Liver (tissue), 8 donors: ENCODE measurements at regions not wholly inside any gene's neighbourhood (a gene's known extent, or its start where the extent isn't known, plus 50 kb on each side); places are given as distances from the start of the nearest gene placed in this dataset.

ENCODE experiments used
- DNase-seq: peaks from one replicate; pipeline ENCODE4 v3.0.0-alpha.2; 2017; ENCODE audit warnings: low spot score
- H3K27ac ChIP-seq, 2 donors: one replicate each; pipeline ENCODE4 v1.7.0; 2013; ENCODE audit warnings: inconsistent platforms in 2 of 2, low read length in 2 of 2, control low read depth in 1 of 2, low read depth in 1 of 2, mild to moderate bottlenecking in 1 of 2
- H3K27me3 ChIP-seq, 4 donors: one replicate each; pipeline versions ENCODE4 v1.6.1 to v1.7.0; 2013; ENCODE audit warnings: low read length in 3 of 4, inconsistent platforms in 1 of 4, mild to moderate bottlenecking in 1 of 4, moderate library complexity in 1 of 4; ENCODE audit not compliant: control insufficient read depth in 4 of 4, insufficient read depth in 4 of 4
- H3K36me3 ChIP-seq, 4 donors: one replicate each; pipeline versions ENCODE4 v1.6.1 to v1.7.0; 2013; ENCODE audit warnings: low read length in 3 of 4, mild to moderate bottlenecking in 3 of 4, low read depth in 1 of 4, moderate library complexity in 1 of 4; ENCODE audit not compliant: control insufficient read depth in 4 of 4, insufficient read depth in 3 of 4
- H3K4me1 ChIP-seq, 4 donors: one replicate each; pipeline versions ENCODE4 v1.6.1 to v1.7.0; 2013; ENCODE audit warnings: low read length in 3 of 4, mild to moderate bottlenecking in 3 of 4, moderate library complexity in 1 of 4; ENCODE audit not compliant: control insufficient read depth in 4 of 4, insufficient read depth in 4 of 4
- H3K4me3 ChIP-seq, 3 donors: one replicate each; pipeline versions ENCODE4 v1.6.1 to v1.7.0; 2013; ENCODE audit warnings: low read length in 3 of 3, control low read depth in 1 of 3, low read depth in 1 of 3, mild to moderate bottlenecking in 1 of 3
- H3K9ac ChIP-seq, 2 donors: one replicate each; pipeline ENCODE4 v1.7.0; 2013; ENCODE audit warnings: low read length in 2 of 2, mild to moderate bottlenecking in 2 of 2, moderate library complexity in 2 of 2, control low read depth in 1 of 2, low read depth in 1 of 2
- H3K9me3 ChIP-seq, 4 donors: one replicate each; pipeline versions ENCODE4 v1.6.1 to v1.7.0; 2013; ENCODE audit warnings: low read length in 3 of 4; ENCODE audit not compliant: control insufficient read depth in 4 of 4
- ATF3 ChIP-seq: IDR thresholded peaks from 2 replicates; pipeline ENCODE4 v1.6.1; 2016; ENCODE audit warnings: antibody characterized with exemption
- EGR1 ChIP-seq, 2 donors: IDR thresholded peaks; 2 replicates each; pipeline ENCODE4 v1.6.1; 2016 to 2018; ENCODE audit warnings: antibody characterized with exemption in 2 of 2, low read depth in 2 of 2
- FOXA1 ChIP-seq: IDR thresholded peaks from 2 replicates; pipeline ENCODE4 v1.6.1; 2016; ENCODE audit warnings: antibody characterized with exemption
- FOXA2 ChIP-seq: IDR thresholded peaks from 2 replicates; pipeline ENCODE4 v1.6.1; 2016; ENCODE audit warnings: antibody characterized with exemption
- GABPA ChIP-seq, 2 donors: IDR thresholded peaks in 1 of 2; conservative IDR thresholded peaks in 1 of 2; 2 replicates each; pipeline ENCODE4 v1.6.1; 2016; ENCODE audit warnings: antibody characterized with exemption in 2 of 2, mild to moderate bottlenecking in 1 of 2, moderate library complexity in 1 of 2
- HNF4A ChIP-seq, 2 donors: conservative IDR thresholded peaks; 2 replicates each; pipeline ENCODE4 v1.6.1; 2016; ENCODE audit warnings: antibody characterized with exemption in 2 of 2, mild to moderate bottlenecking in 2 of 2
- HNF4G ChIP-seq: IDR thresholded peaks from 2 replicates; pipeline ENCODE4 v1.6.1; 2016; ENCODE audit warnings: antibody characterized with exemption
- JUND ChIP-seq, 2 donors: IDR thresholded peaks; 2 replicates each; pipeline ENCODE4 v1.6.1; 2016; ENCODE audit warnings: antibody characterized with exemption in 2 of 2
- NR2F2 ChIP-seq: IDR thresholded peaks from 2 replicates; pipeline ENCODE4 v1.6.1; 2016; ENCODE audit warnings: antibody characterized with exemption
- RAD21 ChIP-seq, 2 donors: IDR thresholded peaks; 2 replicates each; pipeline ENCODE4 v1.6.1; 2016; ENCODE audit warnings: antibody characterized with exemption in 2 of 2, mild to moderate bottlenecking in 2 of 2
- RXRA ChIP-seq, 2 donors: IDR thresholded peaks; 2 replicates each; pipeline ENCODE4 v1.6.1; 2017 to 2018; ENCODE audit warnings: antibody characterized with exemption in 2 of 2, mild to moderate bottlenecking in 1 of 2
- SP1 ChIP-seq: IDR thresholded peaks from 2 replicates; pipeline ENCODE4 v1.6.1; 2018; ENCODE audit warnings: antibody characterized with exemption, mild to moderate bottlenecking
- TAF1 ChIP-seq: conservative IDR thresholded peaks from 2 replicates; pipeline ENCODE4 v1.6.1; 2016; ENCODE audit warnings: antibody characterized with exemption, mild to moderate bottlenecking
- YY1 ChIP-seq: IDR thresholded peaks from 2 replicates; pipeline ENCODE4 v1.6.1; 2016; ENCODE audit warnings: antibody characterized with exemption, mild to moderate bottlenecking
- ZBTB33 ChIP-seq: IDR thresholded peaks from 2 replicates; pipeline ENCODE4 v1.6.1; 2016; ENCODE audit warnings: antibody characterized with exemption
- WGBS: extraction: QIAGEN DNeasy Blood & Tissue Kit; methylation state at CpG from one replicate; pipeline ENCODE4 v1.1.7; 2013; 5-methylcytosine and 5-hydroxymethylcytosine counted together
- TF ChIP-seq, protein P1 (sequence below): fragments of 150-350 bp; IDR thresholded peaks from 2 replicates; pipeline ENCODE4 v1.5.1; 2017; ENCODE audit warnings: improper control_type of control experiment, low read depth, low read length; ENCODE audit not compliant: missing input control
- TF ChIP-seq, protein P2 (sequence below): IDR thresholded peaks from 2 replicates; pipeline ENCODE4 v1.6.1; 2016; ENCODE audit warnings: antibody characterized with exemption
- donor health status: healthy.
- donor health status: healthy.
- donor health status: healthy.
- donor health status: healthy.
- donor health status: healthy.

GRCh38 chrX:28120072-28120471 is 138.8 kb upstream of the DCAF8L1 start:
- H3K9me3 ChIP-seq: no peaks in the 10 kb centered on the region
- H3K9ac ChIP-seq: no peak overlapping the region
- no peaks in the 10 kb centered on the region for H3K4me1 ChIP-seq
- 83% methylated on average over 4 of the region's 4 CpGs for WGBS
- TF ChIP-seq EGR1 (IDR thresholded peaks at IDR 0.05; ENCODE audit: low read depth in 2 of 2) (no peak), ZBTB33 (no peak)
- no peak for DNase-seq
- no peaks in the 10 kb centered on the region for H3K36me3 ChIP-seq
- no peak overlapping the region for H3K27ac ChIP-seq
- no peak overlapping the region for H3K4me3 ChIP-seq
- no peaks in the 10 kb centered on the region for H3K27me3 ChIP-seq

DNA sequence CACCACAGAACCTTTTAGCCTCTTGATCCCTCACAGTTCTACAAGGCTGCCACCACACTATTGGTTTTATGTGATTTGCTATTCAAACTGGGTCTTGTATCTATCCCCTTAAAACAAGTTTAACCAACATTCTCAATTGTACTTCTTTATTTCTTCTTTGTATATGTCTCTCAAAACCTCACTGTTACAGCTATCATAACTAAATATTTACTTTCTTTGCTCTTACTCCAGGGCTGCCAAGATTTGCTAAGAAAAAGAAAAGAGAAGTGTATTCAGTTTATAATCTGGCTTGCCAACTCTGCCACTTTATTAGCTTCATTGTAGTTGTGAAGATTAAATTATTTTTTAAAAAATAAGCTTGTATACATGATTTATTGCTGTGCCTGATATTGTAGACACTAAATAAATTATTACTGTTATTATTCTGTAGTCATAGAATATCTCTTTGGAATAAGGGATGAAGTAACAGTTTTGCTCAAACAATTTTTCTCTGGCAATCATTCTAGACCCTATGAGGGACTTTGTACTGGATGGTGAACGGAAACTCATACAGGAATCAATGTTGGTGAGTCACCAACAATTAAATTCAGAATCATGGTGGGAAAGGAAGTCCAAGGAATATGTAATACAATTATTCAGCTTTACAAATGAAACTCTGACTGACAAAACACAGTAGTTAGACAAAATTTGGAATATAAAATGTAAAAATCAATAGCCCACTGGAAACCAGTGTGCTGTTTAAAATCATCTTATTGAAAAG is 127.1 kb upstream of the DCAF8L1 start:
- H3K27ac ChIP-seq: no peak overlapping the region
- DNase-seq: no peak
- H3K4me1 ChIP-seq: no peaks in the 10 kb centered on the region
- no peak overlapping the region for H3K9ac ChIP-seq
- 19% methylated on average over 1 of the region's 1 CpG for WGBS
- H3K9me3 ChIP-seq: no peaks in the 10 kb centered on the region
- no peak overlapping the region for H3K4me3 ChIP-seq
- H3K27me3 ChIP-seq: no peaks in the 10 kb centered on the region
- TF ChIP-seq, protein P1, sequence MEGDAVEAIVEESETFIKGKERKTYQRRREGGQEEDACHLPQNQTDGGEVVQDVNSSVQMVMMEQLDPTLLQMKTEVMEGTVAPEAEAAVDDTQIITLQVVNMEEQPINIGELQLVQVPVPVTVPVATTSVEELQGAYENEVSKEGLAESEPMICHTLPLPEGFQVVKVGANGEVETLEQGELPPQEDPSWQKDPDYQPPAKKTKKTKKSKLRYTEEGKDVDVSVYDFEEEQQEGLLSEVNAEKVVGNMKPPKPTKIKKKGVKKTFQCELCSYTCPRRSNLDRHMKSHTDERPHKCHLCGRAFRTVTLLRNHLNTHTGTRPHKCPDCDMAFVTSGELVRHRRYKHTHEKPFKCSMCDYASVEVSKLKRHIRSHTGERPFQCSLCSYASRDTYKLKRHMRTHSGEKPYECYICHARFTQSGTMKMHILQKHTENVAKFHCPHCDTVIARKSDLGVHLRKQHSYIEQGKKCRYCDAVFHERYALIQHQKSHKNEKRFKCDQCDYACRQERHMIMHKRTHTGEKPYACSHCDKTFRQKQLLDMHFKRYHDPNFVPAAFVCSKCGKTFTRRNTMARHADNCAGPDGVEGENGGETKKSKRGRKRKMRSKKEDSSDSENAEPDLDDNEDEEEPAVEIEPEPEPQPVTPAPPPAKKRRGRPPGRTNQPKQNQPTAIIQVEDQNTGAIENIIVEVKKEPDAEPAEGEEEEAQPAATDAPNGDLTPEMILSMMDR: no peak
- peak in 1 of 2 donors; percentile 22 for TF ChIP-seq HNF4A (conservative IDR thresholded peaks at IDR 0.05)
- no peaks in the 10 kb centered on the region for H3K36me3 ChIP-seq

DNA sequence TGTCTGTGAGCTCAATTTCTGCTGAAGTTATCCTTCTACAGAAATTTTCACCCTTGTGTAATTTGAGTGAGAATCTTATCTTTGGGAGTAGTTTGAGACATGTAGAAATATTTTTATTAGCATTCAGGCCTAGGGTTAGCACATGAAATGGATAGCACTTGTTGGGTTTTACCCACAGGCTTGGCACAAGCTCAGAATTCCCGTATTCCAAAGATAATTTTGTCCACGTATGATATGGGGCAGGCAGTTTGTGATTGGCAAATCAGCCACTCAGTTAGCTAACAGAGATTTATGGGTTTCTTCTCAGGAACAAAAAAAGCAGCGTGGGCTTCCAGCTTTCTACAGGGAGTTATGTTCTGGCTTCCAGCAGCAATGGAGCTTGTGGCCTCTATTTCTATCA is 117.9 kb upstream of the DCAF8L1 start:
- no peak for DNase-seq
- Histone ChIP-seq H3K27me3 (no peaks in the 10 kb centered on the region), H3K36me3 (no peaks in the 10 kb centered on the region), H3K4me1 (no peaks in the 10 kb centered on the region), H3K4me3 (no peak overlapping the region), H3K9ac (no peak overlapping the region), H3K27ac (no peak overlapping the region), H3K9me3 (no peaks in the 10 kb centered on the region)
- WGBS: 72% methylated on average over 3 of the region's 3 CpGs
- TF ChIP-seq FOXA1 (no peak), ATF3 (no peak), NR2F2 (no peak), TAF1 (no peak), FOXA2 (no peak), RAD21 (IDR thresholded peaks at IDR 0.05) (no peak), SP1 (no peak), JUND (IDR thresholded peaks at IDR 0.05) (no peak), ZBTB33 (no peak), HNF4G (no peak), HNF4A (conservative IDR thresholded peaks at IDR 0.05) (no peak), RXRA (IDR thresholded peaks at IDR 0.05) (no peak), GABPA (IDR thresholded peaks at IDR 0.05 in 1 of 2, conservative IDR thresholded peaks at IDR 0.05 in 1 of 2) (no peak), YY1 (no peak), EGR1 (IDR thresholded peaks at IDR 0.05; ENCODE audit: low read depth in 2 of 2) (no peak)
- TF ChIP-seq, protein P2, sequence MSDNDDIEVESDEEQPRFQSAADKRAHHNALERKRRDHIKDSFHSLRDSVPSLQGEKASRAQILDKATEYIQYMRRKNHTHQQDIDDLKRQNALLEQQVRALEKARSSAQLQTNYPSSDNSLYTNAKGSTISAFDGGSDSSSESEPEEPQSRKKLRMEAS: no peak
- TF ChIP-seq, protein P1: no peak
